ACC112 (cell line): ENCODE measurements at regions not wholly inside any gene's neighbourhood (a gene's known extent, or its start where the extent isn't known, plus 50 kb on each side); places are given as distances from the start of the nearest gene placed in this dataset.
A peak's percentile ranks its signal among the peaks of the same experiment; 100 is the strongest.

ENCODE experiments used
- H2AFZ ChIP-seq: fragments of 200-600 bp; sonication (generic); one replicate; pipeline ENCODE4 v1.6.0; 2017; ENCODE audit warnings: antibody characterized with exemption, low read length; ENCODE audit not compliant: unreplicated experiment
- H3K27ac ChIP-seq: fragments of 200-600 bp; sonication (generic); 2 replicates; pipeline ENCODE4 v1.5.1; 2014; ENCODE audit warnings: low read depth, mild to moderate bottlenecking, antibody characterized with exemption, low read length, moderate library complexity
- H3K27me3 ChIP-seq: fragments of 200-600 bp; sonication (generic); 2 replicates; pipeline ENCODE4 v1.6.1; 2014; ENCODE audit warnings: mild to moderate bottlenecking, antibody characterized with exemption, low read length, moderate library complexity, mixed read lengths; ENCODE audit not compliant: insufficient read depth
- H3K36me3 ChIP-seq: fragments of 200-600 bp; sonication (generic); 2 replicates; pipeline ENCODE4 v1.6.1; 2016; ENCODE audit warnings: mild to moderate bottlenecking, antibody characterized with exemption, low read length, moderate library complexity, mixed read lengths; ENCODE audit not compliant: insufficient read depth
- H3K4me1 ChIP-seq: fragments of 200-600 bp; sonication (generic); one replicate; pipeline ENCODE4 v1.6.1; 2016; ENCODE audit warnings: low read length, mixed read lengths; ENCODE audit not compliant: insufficient read depth, unreplicated experiment, control insufficient read depth
- H3K4me3 ChIP-seq: fragments of 200-600 bp; sonication (generic); 2 replicates; pipeline ENCODE4 v1.5.1; 2014; ENCODE audit warnings: mild to moderate bottlenecking, low read depth, low read length
- H3K79me2 ChIP-seq: fragments of 200-600 bp; sonication (generic); one replicate; pipeline ENCODE4 v1.6.0; 2016; ENCODE audit warnings: low read length; ENCODE audit not compliant: control insufficient read depth, unreplicated experiment, insufficient read depth

- no peaks in the 10 kb centered on the region for H3K27me3 ChIP-seq
- H2AFZ ChIP-seq: no peak overlapping the region
- H3K4me1 ChIP-seq: no peaks in the 10 kb centered on the region
- H3K27ac ChIP-seq: no peak overlapping the region
- no peaks in the 10 kb centered on the region for H3K36me3 ChIP-seq
- H3K79me2 ChIP-seq: no peaks in the 10 kb centered on the region
- H3K4me3 ChIP-seq: no peak overlapping the region
These were observed 111.5 kb upstream of the PTCHD1 start for GRCh38 chrX:23223169-23223568.

DNA sequence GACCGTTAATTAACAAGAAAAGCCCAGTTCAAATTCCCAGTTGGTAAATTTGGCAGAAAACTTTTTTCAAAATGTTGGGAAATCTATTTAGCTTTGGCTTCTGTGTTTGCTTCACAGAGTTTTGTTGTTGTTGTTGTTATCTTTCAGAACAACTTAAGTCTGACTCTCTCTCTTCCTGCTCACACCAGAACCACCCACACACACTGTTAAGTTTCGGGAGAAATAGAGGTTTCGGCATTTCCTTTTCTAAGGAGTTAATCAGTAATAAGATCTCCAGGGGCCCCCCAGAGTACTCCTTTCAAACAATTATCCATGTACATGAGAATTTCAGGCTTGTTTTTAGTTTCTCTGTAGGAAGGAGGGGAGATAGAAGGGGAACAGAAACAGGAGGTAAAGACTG, 106.2 kb upstream of the PTCHD1 start:
- H2AFZ ChIP-seq: peak overlapping the region; percentile 81
- no peaks in the 10 kb centered on the region for H3K36me3 ChIP-seq
- no peaks in the 10 kb centered on the region for H3K4me1 ChIP-seq
- H3K27me3 ChIP-seq: no peaks in the 10 kb centered on the region
- H3K4me3 ChIP-seq: peak overlapping the region; percentile 60
- H3K27ac ChIP-seq: no peak overlapping the region
- no peaks in the 10 kb centered on the region for H3K79me2 ChIP-seq

GRCh38 chrX:23228950-23229448, 105.7 kb upstream of the PTCHD1 start:
- Histone ChIP-seq H2AFZ (no peak overlapping the region), H3K36me3 (no peaks in the 10 kb centered on the region), H3K27me3 (no peaks in the 10 kb centered on the region), H3K27ac (no peak overlapping the region), H3K79me2 (no peaks in the 10 kb centered on the region), H3K4me1 (no peaks in the 10 kb centered on the region), H3K4me3 (peak overlapping the region; percentile 60; the same call in 1 of the 2 replicates)

GRCh38 chrX:23235051-23235450, 99.6 kb upstream of the PTCHD1 start:
- Histone ChIP-seq H3K27me3 (no peaks in the 10 kb centered on the region), H2AFZ (no peak overlapping the region), H3K79me2 (no peaks in the 10 kb centered on the region), H3K27ac (no peak overlapping the region), H3K4me3 (no peak overlapping the region), H3K4me1 (no peaks in the 10 kb centered on the region), H3K36me3 (no peaks in the 10 kb centered on the region)

- H3K27me3 ChIP-seq: no peaks in the 10 kb centered on the region
- no peak overlapping the region for H2AFZ ChIP-seq
- H3K79me2 ChIP-seq: no peaks in the 10 kb centered on the region
- no peak overlapping the region for H3K27ac ChIP-seq
- no peaks in the 10 kb centered on the region for H3K36me3 ChIP-seq
- no peaks in the 10 kb centered on the region for H3K4me1 ChIP-seq
- no peak overlapping the region for H3K4me3 ChIP-seq
These were observed 88.6 kb upstream of the PTCHD1 start for GRCh38 chrX:23246001-23246400.

DNA sequence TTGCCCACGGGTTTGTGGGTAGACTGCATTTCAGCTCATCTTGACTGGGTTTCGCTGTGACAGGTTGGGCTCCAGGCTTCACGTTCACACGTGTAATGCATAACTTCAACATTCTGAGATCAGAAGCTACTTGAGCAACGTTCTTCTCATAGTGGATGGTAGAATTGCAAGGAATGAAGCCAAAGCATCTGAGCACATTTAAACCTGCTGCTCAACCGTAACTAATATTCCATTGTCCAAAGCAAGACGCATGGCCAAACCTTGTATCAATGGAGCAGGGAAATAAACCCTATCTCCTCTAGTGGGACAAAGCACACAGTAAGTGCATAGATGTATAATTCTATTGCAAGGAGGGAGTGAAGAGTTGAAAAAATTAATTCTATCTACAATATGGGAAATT, 86.5 kb upstream of the PTCHD1 start:
- Histone ChIP-seq H2AFZ (no peak overlapping the region), H3K79me2 (no peaks in the 10 kb centered on the region), H3K36me3 (no peaks in the 10 kb centered on the region), H3K27me3 (no peaks in the 10 kb centered on the region), H3K4me1 (no peaks in the 10 kb centered on the region), H3K27ac (no peak overlapping the region), H3K4me3 (no peak overlapping the region)

- Histone ChIP-seq H3K4me3 (no peak overlapping the region), H3K27ac (no peak overlapping the region), H3K4me1 (no peaks in the 10 kb centered on the region), H3K79me2 (no peaks in the 10 kb centered on the region), H3K36me3 (no peaks in the 10 kb centered on the region), H3K27me3 (no peaks in the 10 kb centered on the region), H2AFZ (no peak overlapping the region)
These were observed 83.6 kb upstream of the PTCHD1 start for GRCh38 chrX:23251043-23251442.

GRCh38 chrX:23263892-23264291, 70.8 kb upstream of the PTCHD1 start:
- H3K4me3 ChIP-seq: no peak overlapping the region
- no peaks in the 10 kb centered on the region for H3K4me1 ChIP-seq
- H3K27ac ChIP-seq: no peak overlapping the region
- no peaks in the 10 kb centered on the region for H3K36me3 ChIP-seq
- no peaks in the 10 kb centered on the region for H3K79me2 ChIP-seq
- no peak overlapping the region for H2AFZ ChIP-seq
- H3K27me3 ChIP-seq: 0 out of 2 replicates have a peak, but pooled peaks cover 2% of the 10 kb centered on the region

- Histone ChIP-seq H3K4me1 (no peaks in the 10 kb centered on the region), H3K27me3 (0 out of 2 replicates have a peak, but pooled peaks cover 3% of the 10 kb centered on the region), H3K36me3 (no peaks in the 10 kb centered on the region), H3K79me2 (no peaks in the 10 kb centered on the region), H3K4me3 (no peak overlapping the region), H2AFZ (no peak overlapping the region), H3K27ac (no peak overlapping the region)
These were observed 64.7 kb upstream of the PTCHD1 start for GRCh38 chrX:23269923-23270322.

- Histone ChIP-seq H2AFZ (no peak overlapping the region), H3K27me3 (0 out of 2 replicates have a peak, but pooled peaks cover 3% of the 10 kb centered on the region), H3K4me1 (no peaks in the 10 kb centered on the region), H3K4me3 (no peak overlapping the region), H3K36me3 (no peaks in the 10 kb centered on the region), H3K79me2 (no peaks in the 10 kb centered on the region), H3K27ac (no peak overlapping the region)
These were observed 63.6 kb upstream of the PTCHD1 start for GRCh38 chrX:23271026-23271425.

GRCh38 chrX:23276475-23276874, 58.2 kb upstream of the PTCHD1 start:
- no peak overlapping the region for H2AFZ ChIP-seq
- H3K27me3 ChIP-seq: no peaks in the 10 kb centered on the region
- no peak overlapping the region for H3K27ac ChIP-seq
- no peak overlapping the region for H3K4me3 ChIP-seq
- no peaks in the 10 kb centered on the region for H3K79me2 ChIP-seq
- no peaks in the 10 kb centered on the region for H3K36me3 ChIP-seq
- H3K4me1 ChIP-seq: no peaks in the 10 kb centered on the region
